CD4-positive, alpha-beta T cell treated with Interleukin-12 subunit alpha and Interleukin-12 subunit beta, for 1 hour (primary cell): ENCODE measurements at regions not wholly inside any gene's neighbourhood (a gene's known extent, or its start where the extent isn't known, plus 50 kb on each side); places are given as distances from the start of the nearest gene placed in this dataset.

ENCODE experiments used
- DNase-seq: peaks from one replicate; pipeline ENCODE4 v3.0.0-alpha.2; 2020

GRCh38 chr4:163878336-163879121 is 384.0 kb downstream of the TMA16 start:
- DNase-seq = no peak

DNA sequence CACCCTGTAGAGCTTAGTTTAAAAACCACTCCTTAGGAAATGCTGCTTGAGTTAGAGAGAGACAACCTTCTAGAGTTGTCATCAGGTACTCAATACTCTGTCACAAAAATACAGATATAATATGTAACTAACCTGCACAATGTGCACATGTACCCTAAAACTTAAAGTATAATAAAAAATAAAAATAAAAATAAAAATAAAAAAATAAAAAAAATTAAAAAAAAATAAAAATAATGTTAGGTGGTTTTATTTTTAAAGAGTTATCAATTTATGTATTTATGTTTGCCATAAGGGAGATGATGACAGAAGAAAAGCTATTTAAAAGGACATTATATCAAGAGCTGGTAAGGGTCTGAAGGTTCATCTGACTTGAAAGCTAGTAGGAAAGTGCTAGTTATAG is 397.9 kb downstream of the TMA16 start:
- DNase-seq = no peak

DNA sequence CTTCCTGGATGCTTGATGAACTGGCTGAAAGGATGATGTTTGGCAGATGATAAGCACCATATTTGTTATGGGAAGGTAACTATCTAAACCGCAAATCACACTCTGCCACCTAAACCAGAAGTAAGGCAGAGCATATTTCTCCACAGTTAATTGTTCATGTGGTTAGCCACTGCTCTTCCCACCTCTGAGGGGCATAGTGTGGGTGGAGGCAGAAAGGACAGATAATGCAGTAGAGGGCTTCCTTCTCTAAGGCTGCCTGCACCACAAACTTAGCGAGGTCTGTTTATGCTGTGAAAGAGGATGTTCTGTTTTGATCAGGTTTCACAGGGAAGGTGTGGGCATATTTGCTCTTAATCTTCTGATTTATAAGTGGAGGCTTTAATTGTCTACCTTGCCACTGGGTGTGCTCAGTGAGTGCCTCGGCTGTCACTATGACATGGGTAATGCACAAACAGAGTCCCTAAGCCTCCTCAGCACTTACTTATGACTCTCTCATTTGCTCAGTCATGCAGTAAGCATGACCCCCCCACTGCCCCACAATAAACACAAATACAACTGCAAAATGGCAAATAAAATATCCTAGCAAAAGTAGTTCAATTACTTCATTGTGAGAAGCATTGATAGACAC is 401.0 kb downstream of the TMA16 start:
- peak; percentile 44 for DNase-seq

DNA sequence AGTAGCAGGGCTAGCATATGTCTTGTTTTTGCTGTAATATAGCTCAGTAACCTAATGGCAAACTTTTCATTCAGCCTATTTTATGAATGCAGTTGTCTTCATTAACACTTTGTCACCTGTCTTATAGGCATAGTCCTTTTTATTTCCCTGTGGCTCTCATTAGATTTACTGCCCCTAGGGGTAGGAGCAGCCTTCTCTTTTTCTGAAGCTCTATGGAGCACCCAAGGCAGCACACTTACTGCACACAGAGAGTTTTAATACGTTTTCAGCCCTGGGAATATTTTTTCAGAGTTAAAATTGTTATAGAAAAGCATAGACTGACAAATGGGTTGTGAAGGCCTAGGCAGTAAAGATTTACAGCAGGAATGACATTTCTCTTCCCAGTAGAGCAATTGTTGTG is 406.8 kb downstream of the TMA16 start:
- DNase-seq = no peak

GRCh38 chr4:163902417-163902816 is 407.9 kb downstream of the TMA16 start:
- DNase-seq = no peak

DNA sequence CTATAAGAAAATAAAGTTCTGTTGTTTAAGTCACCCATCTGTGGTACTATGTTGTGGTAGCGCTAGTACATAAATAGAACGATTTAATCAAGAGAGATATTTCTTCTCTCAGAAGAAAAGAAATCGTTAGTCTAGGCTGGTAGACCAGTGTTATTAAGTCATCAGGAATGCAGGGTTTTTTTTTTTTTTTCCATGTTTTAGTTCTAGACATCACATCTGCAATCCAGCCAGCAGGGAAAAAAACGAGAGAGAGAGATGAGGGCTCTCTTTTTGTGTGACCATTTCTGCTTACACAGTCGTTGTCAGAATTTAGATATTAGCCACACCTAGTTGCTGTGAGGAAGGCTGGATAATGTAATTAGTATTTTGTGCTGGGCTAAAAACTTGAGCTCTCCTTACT is 417.4 kb downstream of the TMA16 start:
- DNase-seq = no peak

GRCh38 chr4:163913571-163913970 is 419.1 kb downstream of the TMA16 start:
- DNase-seq = no peak

DNA sequence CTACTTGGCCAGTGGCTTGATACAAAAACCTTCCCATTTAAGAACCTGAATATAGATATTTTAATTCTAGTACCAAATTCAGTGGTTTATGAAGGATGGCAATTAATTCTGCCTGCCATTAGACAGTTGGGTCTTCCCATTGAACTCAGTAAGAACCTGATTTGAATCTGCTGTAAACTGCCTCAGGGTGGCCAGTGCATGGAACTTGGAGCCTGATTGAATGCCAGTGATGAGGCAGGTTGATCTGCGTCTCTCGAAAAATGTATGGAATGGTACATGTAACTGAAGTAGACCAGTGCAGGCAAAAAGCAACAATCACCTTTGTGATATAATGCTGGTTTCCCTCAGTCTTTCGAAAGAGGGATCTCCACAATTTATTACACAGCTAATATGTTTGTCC is 421.4 kb downstream of the TMA16 start:
- DNase-seq = no peak

DNA sequence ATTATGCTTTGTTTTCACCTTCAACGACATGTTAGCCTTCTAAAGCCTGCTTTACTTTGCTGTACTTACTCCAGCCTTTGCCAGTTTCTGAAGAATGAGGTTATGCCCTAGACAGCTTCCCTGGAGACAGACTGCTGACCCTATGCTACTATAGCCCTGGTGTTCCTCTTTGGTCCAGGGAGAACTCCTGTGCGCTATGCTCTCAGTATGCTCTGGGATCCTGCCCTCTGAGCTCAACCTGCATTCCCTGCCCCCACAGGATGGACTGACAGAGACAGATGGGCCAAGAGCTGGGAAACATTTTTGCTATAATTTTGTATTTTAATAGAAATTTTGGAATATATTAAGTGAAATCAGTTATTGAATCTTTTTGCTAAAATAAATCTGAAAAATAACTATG is 425.9 kb downstream of the TMA16 start:
- no peak for DNase-seq

- no peak for DNase-seq
These were observed 427.8 kb downstream of the TMA16 start for GRCh38 chr4:163922302-163922701.

GRCh38 chr4:163923092-163923491 is 428.6 kb downstream of the TMA16 start:
- DNase-seq = no peak

DNA sequence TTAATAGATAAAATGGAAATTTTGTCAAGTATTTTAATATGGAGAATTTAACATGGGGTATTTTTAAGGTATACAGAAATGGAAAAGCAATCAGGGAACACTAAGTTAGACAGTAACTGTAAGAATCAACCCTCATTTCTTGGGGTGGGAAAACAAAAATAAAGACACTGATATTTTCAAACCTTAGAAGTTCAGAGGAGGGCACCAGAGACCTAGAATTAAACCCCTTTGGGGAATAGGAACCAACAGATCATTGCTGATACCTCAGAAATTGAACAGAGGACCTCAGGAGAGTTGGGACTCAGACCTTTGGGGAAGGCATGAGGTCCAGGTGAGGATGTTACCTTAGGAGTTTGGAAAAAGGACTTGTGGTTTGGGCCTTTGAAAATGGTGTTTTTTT is 435.6 kb downstream of the TMA16 start:
- DNase-seq = no peak

- no peak for DNase-seq
These were observed 438.0 kb downstream of the TMA16 start for GRCh38 chr4:163932504-163932903.

DNA sequence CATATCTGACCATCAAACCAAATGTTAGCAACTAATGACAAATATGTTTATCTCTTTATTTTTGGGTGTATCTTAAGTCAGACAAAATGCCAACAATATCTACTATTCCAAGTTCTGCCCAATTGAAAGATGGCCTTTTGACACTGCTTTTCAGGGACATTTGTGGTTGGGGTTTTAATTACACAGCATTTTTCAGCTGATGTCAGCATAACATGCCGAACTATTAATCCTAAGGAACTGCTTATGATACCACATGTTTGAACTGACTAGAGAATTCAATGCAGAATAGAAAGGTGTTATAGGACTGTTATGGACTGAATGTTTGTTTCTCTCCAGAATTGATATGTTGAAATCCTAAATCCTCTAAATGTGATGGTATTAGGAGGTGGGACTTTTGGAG is 445.1 kb downstream of the TMA16 start:
- no peak for DNase-seq

GRCh38 chr4:163941221-163941905 is 446.9 kb downstream of the TMA16 start:
- DNase-seq = no peak

- DNase-seq = no peak
These were observed 454.5 kb downstream of the TMA16 start for GRCh38 chr4:163948920-163949455.

DNA sequence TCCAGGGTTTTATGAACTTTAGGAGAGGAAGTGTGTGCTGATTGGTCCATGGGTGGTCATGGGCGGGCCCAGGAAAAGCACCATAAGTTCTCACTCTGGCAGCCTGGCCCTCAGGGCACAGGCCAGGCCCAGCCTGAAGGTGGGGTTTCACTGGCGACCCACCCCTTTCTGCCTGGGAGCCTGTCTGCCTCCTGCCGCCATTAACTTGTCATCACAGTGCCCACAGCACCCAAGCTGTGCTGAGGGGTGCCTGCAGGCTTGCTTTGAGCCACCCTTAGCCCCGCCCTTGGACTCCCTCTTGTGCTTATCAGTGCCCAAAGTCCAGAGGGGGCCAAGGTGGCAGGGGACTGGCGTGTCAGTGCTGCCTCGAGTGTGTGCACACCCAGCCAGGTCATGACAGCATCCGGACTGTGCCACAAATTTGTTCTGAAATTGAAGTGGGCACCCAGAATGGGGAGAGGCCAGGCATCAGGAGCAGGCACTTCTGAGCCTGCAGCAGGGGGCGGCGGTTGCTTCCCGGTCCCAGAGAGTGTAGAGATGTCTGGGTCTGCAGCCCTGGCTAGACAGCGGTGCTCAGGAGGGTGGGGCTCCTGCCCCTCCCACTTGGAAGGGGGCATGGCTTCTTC is 455.6 kb downstream of the TMA16 start:
- DNase-seq = no peak

DNA sequence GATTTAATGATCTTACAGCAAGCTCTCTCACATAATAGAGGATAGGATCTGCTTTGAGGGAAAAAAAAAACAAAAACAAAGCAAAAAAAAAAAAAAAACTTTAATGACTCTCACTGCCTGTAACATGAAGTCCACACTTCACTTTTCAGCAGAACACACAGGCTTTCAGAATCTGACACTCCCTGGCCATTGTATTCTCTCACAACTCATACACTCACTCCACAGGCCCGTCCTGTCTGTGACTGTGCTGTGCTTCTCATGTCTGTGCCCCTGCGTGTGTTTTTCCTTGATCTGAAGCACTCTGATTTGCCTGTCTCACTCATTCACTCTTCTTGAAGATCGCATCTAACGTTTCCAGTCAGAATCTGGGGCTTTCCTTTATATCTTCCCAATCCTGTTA is 460.8 kb downstream of the TMA16 start:
- no peak for DNase-seq

- no peak for DNase-seq
These were observed 464.3 kb downstream of the TMA16 start for GRCh38 chr4:163958751-163959150.

DNA sequence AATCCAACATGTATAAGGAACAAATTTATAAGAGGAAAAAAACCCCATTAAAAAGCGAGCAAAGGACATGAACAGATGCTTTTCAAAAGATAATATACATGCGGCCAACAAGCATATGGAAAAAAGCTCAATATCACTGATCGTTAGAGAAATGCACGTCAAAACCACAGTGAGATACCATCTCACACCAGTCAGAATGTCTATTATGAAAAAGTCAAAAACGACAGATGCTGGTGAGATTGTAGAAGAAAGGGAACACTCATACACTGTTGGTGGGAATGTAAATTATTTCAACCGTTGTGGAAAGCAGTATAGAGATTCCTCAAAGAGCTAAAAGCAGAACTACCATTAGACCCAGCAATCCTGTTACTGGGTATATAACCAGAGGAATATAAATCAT is 465.4 kb downstream of the TMA16 start:
- DNase-seq = no peak

DNA sequence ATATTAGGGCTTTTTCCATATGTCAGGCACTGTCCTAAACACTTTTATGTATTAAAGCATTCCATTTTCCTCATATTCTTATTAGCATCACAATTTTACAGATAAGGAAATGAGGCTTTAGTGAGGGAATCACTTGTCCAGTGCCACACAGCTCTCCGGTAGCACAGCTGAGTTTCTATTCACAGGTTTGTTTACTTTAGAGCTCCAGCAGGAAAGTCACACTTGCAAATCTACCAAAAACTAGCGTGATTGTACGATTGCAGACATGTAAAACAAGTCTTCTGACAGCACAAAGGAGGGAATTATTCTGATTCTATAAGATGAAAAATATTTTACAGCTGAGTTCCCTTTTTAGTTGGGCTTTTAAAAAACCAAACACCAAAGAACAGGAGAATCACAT is 472.1 kb downstream of the TMA16 start:
- no peak for DNase-seq

DNA sequence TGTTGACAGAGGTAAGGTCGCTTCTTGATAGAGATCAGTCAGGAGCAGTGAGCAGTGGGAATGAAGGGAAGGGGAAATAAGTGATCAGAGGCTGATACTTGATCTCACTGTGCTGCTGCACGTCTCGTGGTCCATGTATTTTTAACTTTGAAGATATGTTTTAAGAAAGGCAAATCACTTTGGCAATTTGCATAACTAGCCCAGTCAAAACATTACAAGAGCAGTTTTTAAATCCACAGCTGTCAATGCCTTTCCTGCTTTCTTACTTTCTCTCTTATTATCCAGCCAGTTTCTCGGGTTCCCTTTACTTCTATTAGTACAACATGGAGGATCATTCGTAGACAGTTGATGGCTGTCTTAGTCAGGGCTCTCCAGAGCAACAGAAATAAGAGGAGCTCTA is 472.8 kb downstream of the TMA16 start:
- DNase-seq = no peak

- no peak for DNase-seq
These were observed 473.2 kb downstream of the TMA16 start for GRCh38 chr4:163967710-163968109.

DNA sequence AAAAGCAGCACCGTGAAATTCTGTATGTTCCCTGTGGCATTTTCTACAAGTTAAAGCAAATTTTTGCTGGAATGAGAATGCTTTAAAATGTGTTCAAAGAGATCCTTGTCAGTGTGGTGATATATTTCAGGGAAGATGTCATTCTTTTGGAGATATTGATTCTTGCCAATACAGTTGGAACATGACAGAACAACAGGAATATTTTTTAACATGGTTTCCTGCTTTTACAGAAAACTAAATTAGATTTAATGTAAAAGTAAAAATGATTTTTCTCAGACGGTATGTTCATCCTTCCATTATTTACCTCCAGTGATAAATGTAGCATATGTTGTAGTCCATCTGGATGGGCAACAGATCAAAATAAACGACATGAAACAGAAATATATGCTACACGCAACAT is 474.8 kb downstream of the TMA16 start:
- no peak for DNase-seq
